Activated T-cell treated with anti-CD3 and anti-CD28 coated beads, Interleukin-2, amount 50 U/mL, for 72 hours (primary cell): ENCODE measurements at regions not wholly inside any gene's neighbourhood (a gene's known extent, or its start where the extent isn't known, plus 50 kb on each side); places are given as distances from the start of the nearest gene placed in this dataset.

Experiments
- ATAC-seq, 2 donors: fragments of 150-1000 bp; cut with Tn5 transposase; replicated peaks in 1 of 2; 2 replicates each; pipeline ENCODE4 v1.10.0; 2021; ENCODE audit warnings: moderate library complexity in 2 of 2, mild to moderate bottlenecking in 1 of 2
- DNase-seq, 2 donors: peaks; one replicate each; pipeline ENCODE4 v3.0.0; 2021 to 2022; ENCODE audit warnings: mixed read lengths in 1 of 2
- H3K27ac Mint-ChIP-seq: one replicate; pipeline ENCODE4 v1.8.0; 2022; ENCODE audit warnings: mild to moderate bottlenecking, moderate library complexity, mixed read lengths
- H3K27me3 Mint-ChIP-seq: one replicate; pipeline ENCODE4 v1.8.0; 2022; ENCODE audit warnings: low read depth, mixed read lengths
- H3K36me3 Mint-ChIP-seq, 2 donors: one replicate each; pipeline ENCODE4 v1.8.0; 2022; ENCODE audit warnings: mixed read lengths in 2 of 2, mild to moderate bottlenecking in 1 of 2; ENCODE audit not compliant: insufficient read depth in 2 of 2
- H3K4me1 Mint-ChIP-seq: one replicate; pipeline ENCODE4 v1.8.0; 2022; ENCODE audit warnings: low read depth, mixed read lengths
- H3K4me3 Mint-ChIP-seq, 2 donors: one replicate each; pipeline ENCODE4 v1.8.0; 2022; ENCODE audit warnings: mild to moderate bottlenecking in 2 of 2, mixed read lengths in 2 of 2, moderate library complexity in 2 of 2
- H3K9me3 Mint-ChIP-seq, 2 donors: one replicate each; pipeline ENCODE4 v1.8.0; 2022; ENCODE audit warnings: mixed read lengths in 2 of 2

- ATAC-seq = no peak
- Mint-ChIP-seq H3K4me1 (no peaks in the 10 kb centered on the region), H3K27me3 (no peaks in the 10 kb centered on the region), H3K4me3 (no peak overlapping the region), H3K27ac (no peak overlapping the region), H3K36me3 (no peaks in the 10 kb centered on the region), H3K9me3 (peaks cover 10 to 12% of the 10 kb centered on the region in 2 donors)
- DNase-seq = no peak
Measured at GRCh38 chr5:87916320-87916719, 352.3 kb downstream of the TMEM161B start.

DNA sequence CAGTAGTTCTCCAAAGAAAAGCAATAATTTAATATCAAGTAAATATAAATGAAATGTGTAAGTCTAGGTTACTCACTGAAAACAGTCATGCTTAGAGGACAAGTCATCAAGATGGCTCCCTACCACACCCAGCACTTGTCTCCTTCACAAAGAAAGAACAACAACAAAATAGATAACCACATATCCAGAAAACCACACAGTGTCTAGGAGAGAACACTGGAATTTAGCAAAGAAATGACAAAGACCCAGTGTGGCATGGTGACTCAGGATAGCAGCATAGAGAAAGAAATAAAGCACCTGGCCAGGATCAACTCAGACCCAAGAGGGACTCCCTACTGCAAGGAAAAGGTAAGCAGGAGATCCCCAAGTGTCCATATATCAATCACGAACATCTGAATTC, 356.2 kb downstream of the TMEM161B start:
- DNase-seq (no peak), ATAC-seq (no peak)
- Mint-ChIP-seq H3K9me3 (peaks cover 4 to 8% of the 10 kb centered on the region in 2 donors), H3K27me3 (no peaks in the 10 kb centered on the region), H3K36me3 (no peaks in the 10 kb centered on the region), H3K4me3 (no peak overlapping the region), H3K27ac (no peak overlapping the region), H3K4me1 (no peaks in the 10 kb centered on the region)

GRCh38 chr5:87909382-87909781, 359.3 kb downstream of the TMEM161B start:
- H3K36me3 Mint-ChIP-seq = no peaks in the 10 kb centered on the region
- ATAC-seq (no peak), DNase-seq (no peak)
- H3K27ac Mint-ChIP-seq = no peak overlapping the region
- no peak overlapping the region for H3K4me3 Mint-ChIP-seq
- H3K9me3 Mint-ChIP-seq = peaks cover 4 to 10% of the 10 kb centered on the region in 2 donors
- H3K27me3 Mint-ChIP-seq = no peaks in the 10 kb centered on the region
- no peaks in the 10 kb centered on the region for H3K4me1 Mint-ChIP-seq

DNA sequence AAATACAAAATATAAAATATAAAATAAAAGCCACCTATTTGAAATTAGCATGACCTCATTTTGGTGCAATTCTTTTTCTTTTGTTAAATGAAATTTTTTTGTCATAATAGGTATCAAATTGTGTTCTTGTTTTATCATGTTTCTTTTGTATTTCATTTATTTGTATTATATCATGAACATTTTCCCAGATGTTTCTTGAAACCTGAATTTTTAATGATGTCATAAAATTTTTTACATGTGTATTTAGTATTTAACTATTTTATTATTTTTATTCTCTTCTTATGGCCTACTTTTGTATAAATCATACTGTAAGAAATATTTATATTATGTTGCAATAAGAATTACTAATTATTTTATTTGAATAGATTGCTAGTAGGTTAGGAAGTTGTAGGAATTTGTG, 361.7 kb downstream of the TMEM161B start:
- H3K4me1 Mint-ChIP-seq = no peaks in the 10 kb centered on the region
- H3K9me3 Mint-ChIP-seq = peaks cover 0 to 2% of the 10 kb centered on the region in 2 donors
- no peak overlapping the region for H3K4me3 Mint-ChIP-seq
- no peak for DNase-seq
- no peak for ATAC-seq
- H3K36me3 Mint-ChIP-seq = no peaks in the 10 kb centered on the region
- no peak overlapping the region for H3K27ac Mint-ChIP-seq
- H3K27me3 Mint-ChIP-seq = no peaks in the 10 kb centered on the region

DNA sequence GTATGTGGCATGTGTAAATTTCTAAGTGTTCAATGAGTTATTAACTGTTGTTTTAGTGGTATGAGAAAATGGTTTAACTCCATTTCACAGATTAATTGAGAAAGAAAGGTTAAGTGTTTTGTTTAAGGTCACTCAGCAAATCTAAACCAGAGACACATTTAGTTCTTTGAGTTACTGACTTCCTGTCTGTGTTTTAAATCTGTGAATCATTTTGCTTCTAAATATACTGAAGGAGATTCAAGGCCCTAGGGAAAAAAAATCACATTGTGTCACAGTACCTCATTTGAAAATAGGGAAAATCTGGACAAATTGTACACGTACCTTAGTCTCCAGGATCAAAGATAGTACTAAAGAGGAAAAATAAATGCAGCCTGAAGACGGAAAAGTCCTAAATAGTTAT, 368.2 kb downstream of the TMEM161B start:
- Mint-ChIP-seq H3K9me3 (peaks cover 0 to 2% of the 10 kb centered on the region in 2 donors), H3K27ac (no peak overlapping the region), H3K36me3 (no peaks in the 10 kb centered on the region), H3K27me3 (no peaks in the 10 kb centered on the region), H3K4me3 (no peak overlapping the region), H3K4me1 (no peaks in the 10 kb centered on the region)
- DNase-seq = no peak
- no peak for ATAC-seq

GRCh38 chr5:87899721-87900131, 368.9 kb downstream of the TMEM161B start:
- no peak for ATAC-seq
- Mint-ChIP-seq H3K9me3 (peaks cover 0 to 2% of the 10 kb centered on the region in 2 donors), H3K27ac (no peak overlapping the region)

GRCh38 chr5:87899208-87899661, 369.4 kb downstream of the TMEM161B start:
- no peaks in the 10 kb centered on the region for H3K9me3 Mint-ChIP-seq
- H3K4me3 Mint-ChIP-seq = no peak overlapping the region
- no peak for DNase-seq
- no peaks in the 10 kb centered on the region for H3K4me1 Mint-ChIP-seq
- no peaks in the 10 kb centered on the region for H3K36me3 Mint-ChIP-seq
- H3K27ac Mint-ChIP-seq = no peak overlapping the region
- no peaks in the 10 kb centered on the region for H3K27me3 Mint-ChIP-seq
- ATAC-seq = no peak

More at GRCh38 chr5:87899721-87900131, 368.9 kb downstream of the TMEM161B start:
- Mint-ChIP-seq H3K36me3 (no peaks in the 10 kb centered on the region), H3K4me3 (no peak overlapping the region), H3K27me3 (no peaks in the 10 kb centered on the region), H3K4me1 (no peaks in the 10 kb centered on the region)
- DNase-seq = no peak

- Mint-ChIP-seq H3K36me3 (no peaks in the 10 kb centered on the region), H3K4me3 (no peak overlapping the region)
Measured at GRCh38 chr5:87898574-87898973, 370.1 kb downstream of the TMEM161B start.

DNA sequence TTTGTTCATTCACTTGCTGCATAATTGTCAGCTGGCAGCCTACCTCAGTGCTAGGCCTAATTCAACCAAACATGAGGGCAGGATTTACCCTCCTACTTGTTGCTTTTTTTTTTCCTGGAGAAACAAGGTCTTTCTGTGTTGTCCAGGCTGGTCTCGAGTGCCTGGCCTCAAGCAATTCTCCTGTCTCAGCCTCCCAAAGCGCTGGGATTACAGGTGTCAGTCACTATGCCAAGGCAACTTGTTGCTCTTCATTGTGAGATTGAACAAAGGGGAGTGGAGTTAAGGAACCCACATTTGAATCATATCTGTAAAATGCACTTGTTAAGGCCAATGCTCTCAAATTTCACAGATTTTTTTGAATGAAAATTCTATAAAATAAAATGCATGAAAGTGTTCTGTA, 380.5 kb downstream of the TMEM161B start:
- no peak overlapping the region for H3K27ac Mint-ChIP-seq
- H3K27me3 Mint-ChIP-seq = no peaks in the 10 kb centered on the region
- peaks cover 0 to 2% of the 10 kb centered on the region in 2 donors for H3K36me3 Mint-ChIP-seq
- DNase-seq (no peak), ATAC-seq (no peak)
- H3K4me3 Mint-ChIP-seq = no peak overlapping the region
- no peaks in the 10 kb centered on the region for H3K4me1 Mint-ChIP-seq
- H3K9me3 Mint-ChIP-seq = peaks cover 2 to 5% of the 10 kb centered on the region in 2 donors

More at GRCh38 chr5:87898574-87898973, 370.1 kb downstream of the TMEM161B start:
- Mint-ChIP-seq H3K9me3 (no peaks in the 10 kb centered on the region), H3K4me1 (no peaks in the 10 kb centered on the region), H3K27ac (no peak overlapping the region), H3K27me3 (no peaks in the 10 kb centered on the region)
- no peak for DNase-seq
- ATAC-seq = no peak

- Mint-ChIP-seq H3K36me3 (peaks cover 0 to 2% of the 10 kb centered on the region in 2 donors), H3K4me3 (no peak overlapping the region)
Measured at GRCh38 chr5:87887247-87887646, 381.4 kb downstream of the TMEM161B start.

GRCh38 chr5:87886164-87886563, 382.5 kb downstream of the TMEM161B start:
- DNase-seq (no peak), ATAC-seq (no peak)
- H3K4me1 Mint-ChIP-seq = no peaks in the 10 kb centered on the region
- H3K27me3 Mint-ChIP-seq = no peaks in the 10 kb centered on the region
- no peak overlapping the region for H3K4me3 Mint-ChIP-seq
- H3K9me3 Mint-ChIP-seq = peaks cover 5 to 7% of the 10 kb centered on the region in 2 donors
- peaks cover 0 to 2% of the 10 kb centered on the region in 2 donors for H3K36me3 Mint-ChIP-seq
- H3K27ac Mint-ChIP-seq = no peak overlapping the region

More at GRCh38 chr5:87887247-87887646, 381.4 kb downstream of the TMEM161B start:
- H3K27me3 Mint-ChIP-seq = no peaks in the 10 kb centered on the region
- peaks cover 5% of the 10 kb centered on the region in 2 donors for H3K9me3 Mint-ChIP-seq
- DNase-seq (no peak), ATAC-seq (no peak)
- no peaks in the 10 kb centered on the region for H3K4me1 Mint-ChIP-seq
- H3K27ac Mint-ChIP-seq = no peak overlapping the region

DNA sequence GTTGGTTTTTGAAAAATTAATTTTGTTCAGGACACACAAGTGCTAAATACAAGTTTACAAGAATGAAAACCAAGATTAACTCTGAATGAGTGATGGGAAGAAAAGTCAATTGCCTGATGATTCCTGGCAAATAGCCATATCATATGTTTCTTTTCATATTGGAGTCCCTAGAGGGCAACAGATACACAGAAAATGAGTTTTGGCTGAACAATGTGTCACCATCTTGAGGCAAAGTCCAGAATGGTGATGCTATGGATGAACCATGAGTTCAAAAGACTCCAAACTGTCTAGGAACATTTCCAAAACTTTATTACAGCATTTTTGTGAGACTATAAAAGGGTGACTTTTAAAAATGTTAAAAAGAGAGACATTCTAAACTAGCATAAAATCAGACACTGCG, 382.9 kb downstream of the TMEM161B start:
- no peak for DNase-seq
- ATAC-seq = no peak
- no peaks in the 10 kb centered on the region for H3K4me1 Mint-ChIP-seq
- H3K27me3 Mint-ChIP-seq = no peaks in the 10 kb centered on the region
- no peak overlapping the region for H3K4me3 Mint-ChIP-seq
- peaks cover 5 to 7% of the 10 kb centered on the region in 2 donors for H3K9me3 Mint-ChIP-seq
- H3K36me3 Mint-ChIP-seq = peaks cover 0 to 2% of the 10 kb centered on the region in 2 donors
- no peak overlapping the region for H3K27ac Mint-ChIP-seq

DNA sequence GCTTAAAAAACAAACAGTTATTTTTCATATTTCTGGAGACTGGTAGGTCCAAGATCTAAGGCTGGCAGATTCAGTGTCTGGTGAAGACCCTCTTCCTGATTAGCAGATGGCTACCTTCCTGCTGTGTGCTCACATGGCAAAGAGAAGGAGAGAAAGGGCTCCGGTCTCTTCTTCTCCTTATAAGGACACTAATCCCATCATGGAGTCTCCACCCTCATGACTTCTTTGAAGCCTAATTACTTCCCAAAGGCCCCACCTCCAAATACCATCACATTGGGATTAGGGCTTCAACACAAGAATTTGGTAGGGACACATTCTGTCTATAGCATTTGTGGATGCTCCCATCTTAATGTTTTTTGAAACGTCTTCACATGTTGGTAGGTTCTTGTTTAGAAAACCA, 391.1 kb downstream of the TMEM161B start:
- Mint-ChIP-seq H3K36me3 (no peaks in the 10 kb centered on the region), H3K9me3 (peaks cover 2 to 9% of the 10 kb centered on the region in 2 donors), H3K27me3 (no peaks in the 10 kb centered on the region), H3K27ac (no peak overlapping the region), H3K4me3 (no peak overlapping the region), H3K4me1 (no peaks in the 10 kb centered on the region)
- no peak for DNase-seq
- ATAC-seq = no peak

DNA sequence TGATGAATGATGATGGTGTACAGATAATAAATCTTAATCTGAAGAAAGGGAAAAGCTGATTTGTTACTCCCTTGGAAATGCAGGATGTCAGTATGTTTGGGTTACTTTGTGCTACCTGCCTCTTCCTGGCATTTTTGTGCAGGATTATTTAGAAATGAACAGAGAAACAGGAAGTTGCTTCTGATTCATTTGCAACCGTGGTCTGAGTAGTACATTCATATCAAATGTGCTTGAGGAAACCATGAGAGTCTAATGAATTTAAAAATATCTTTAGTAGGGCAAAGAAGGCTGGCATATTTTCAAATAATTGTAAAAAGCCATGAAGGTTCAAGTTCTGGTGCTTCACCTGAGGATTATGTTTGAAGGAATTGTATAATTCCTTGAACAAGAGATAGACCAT, 391.6 kb downstream of the TMEM161B start:
- Mint-ChIP-seq H3K4me3 (no peak overlapping the region), H3K36me3 (no peaks in the 10 kb centered on the region), H3K27me3 (no peaks in the 10 kb centered on the region), H3K9me3 (peaks cover 2 to 8% of the 10 kb centered on the region in 2 donors), H3K27ac (no peak overlapping the region), H3K4me1 (no peaks in the 10 kb centered on the region)
- no peak for ATAC-seq
- DNase-seq = no peak
